BE2C (cell line): ENCODE measurements at regions not wholly inside any gene's neighbourhood (a gene's known extent, or its start where the extent isn't known, plus 50 kb on each side); places are given as distances from the start of the nearest gene placed in this dataset.

Experiments used
- DNase-seq: peaks from one replicate; pipeline ENCODE4 v3.0.0-alpha.2; 2020
- H3K27me3 ChIP-seq: fragments of 250-450 bp; sonication (Bioruptor Pico); 2 replicates; pipeline ENCODE4 v1.5.1; 2020; ENCODE audit warnings: mild to moderate bottlenecking
- H3K36me3 ChIP-seq: fragments of 250-450 bp; sonication (Bioruptor Pico); 2 replicates; pipeline ENCODE4 v1.5.1; 2020; ENCODE audit warnings: mild to moderate bottlenecking
- H3K4me1 ChIP-seq: fragments of 250-450 bp; sonication (Bioruptor Pico); 2 replicates; pipeline ENCODE4 v1.5.1; 2020
- H3K4me3 ChIP-seq: 2 replicates; pipeline ENCODE4 v1.5.1; 2011; ENCODE audit warnings: low read depth, low read length
- H3K9me3 ChIP-seq: fragments of 250-450 bp; sonication (Bioruptor Pico); 2 replicates; pipeline ENCODE4 v1.5.1; 2020
- TF ChIP-seq, protein P1 (sequence below): IDR thresholded peaks from 2 replicates; pipeline ENCODE4 v1.5.1; 2012; ENCODE audit warnings: mild to moderate bottlenecking, low read depth, low read length

DNA sequence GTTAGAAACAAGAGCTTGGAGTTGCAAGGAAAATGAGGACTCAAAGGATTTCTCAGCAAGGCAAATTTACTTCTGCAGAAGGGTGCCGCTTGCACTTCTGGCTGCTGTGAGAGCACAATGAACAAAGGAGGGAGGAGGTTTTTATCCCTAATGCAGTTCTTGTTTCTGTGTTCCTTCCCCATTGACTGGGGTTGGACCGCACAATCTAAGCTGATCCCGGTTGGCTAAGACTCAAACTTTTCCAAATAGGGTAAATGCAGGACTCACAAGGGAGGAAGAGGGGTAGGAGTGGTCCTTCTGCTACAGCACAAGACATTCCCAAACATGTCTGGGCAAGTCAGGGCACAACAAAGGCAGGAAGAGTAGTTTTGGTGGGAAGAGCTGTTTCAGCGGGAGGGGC lies 249.6 kb upstream of the MOCS1 start:
- Histone ChIP-seq H3K4me1 (no peaks in the 10 kb centered on the region), H3K27me3 (no peaks in the 10 kb centered on the region), H3K9me3 (no peaks in the 10 kb centered on the region), H3K4me3 (no peak overlapping the region), H3K36me3 (no peaks in the 10 kb centered on the region)
- TF ChIP-seq, protein P1, sequence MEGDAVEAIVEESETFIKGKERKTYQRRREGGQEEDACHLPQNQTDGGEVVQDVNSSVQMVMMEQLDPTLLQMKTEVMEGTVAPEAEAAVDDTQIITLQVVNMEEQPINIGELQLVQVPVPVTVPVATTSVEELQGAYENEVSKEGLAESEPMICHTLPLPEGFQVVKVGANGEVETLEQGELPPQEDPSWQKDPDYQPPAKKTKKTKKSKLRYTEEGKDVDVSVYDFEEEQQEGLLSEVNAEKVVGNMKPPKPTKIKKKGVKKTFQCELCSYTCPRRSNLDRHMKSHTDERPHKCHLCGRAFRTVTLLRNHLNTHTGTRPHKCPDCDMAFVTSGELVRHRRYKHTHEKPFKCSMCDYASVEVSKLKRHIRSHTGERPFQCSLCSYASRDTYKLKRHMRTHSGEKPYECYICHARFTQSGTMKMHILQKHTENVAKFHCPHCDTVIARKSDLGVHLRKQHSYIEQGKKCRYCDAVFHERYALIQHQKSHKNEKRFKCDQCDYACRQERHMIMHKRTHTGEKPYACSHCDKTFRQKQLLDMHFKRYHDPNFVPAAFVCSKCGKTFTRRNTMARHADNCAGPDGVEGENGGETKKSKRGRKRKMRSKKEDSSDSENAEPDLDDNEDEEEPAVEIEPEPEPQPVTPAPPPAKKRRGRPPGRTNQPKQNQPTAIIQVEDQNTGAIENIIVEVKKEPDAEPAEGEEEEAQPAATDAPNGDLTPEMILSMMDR: no peak
- DNase-seq: no peak

DNA sequence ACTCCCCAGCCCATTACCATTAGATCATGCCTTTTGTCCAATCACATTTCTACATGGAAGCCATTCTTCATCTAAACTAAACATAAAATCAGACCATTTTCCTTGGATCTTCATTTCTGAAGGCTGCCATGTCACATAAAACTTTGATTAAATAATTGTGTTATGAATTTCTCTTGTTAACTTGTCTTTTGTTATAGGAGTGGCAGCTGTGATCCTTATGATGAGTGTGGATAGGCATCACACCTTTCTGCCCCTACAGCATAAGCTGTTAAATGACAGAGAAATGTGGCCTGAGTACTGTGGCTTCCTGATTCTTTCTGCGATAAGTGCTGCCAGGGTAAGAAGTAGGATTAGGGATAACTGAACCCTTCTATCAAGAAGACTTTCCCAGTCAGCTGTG lies 247.1 kb upstream of the MOCS1 start:
- H3K4me3 ChIP-seq: no peak overlapping the region
- no peaks in the 10 kb centered on the region for H3K9me3 ChIP-seq
- H3K27me3 ChIP-seq: peaks cover 4% of the 10 kb centered on the region; the same call in 1 of the 2 replicates
- DNase-seq: no peak
- no peaks in the 10 kb centered on the region for H3K4me1 ChIP-seq
- TF ChIP-seq, protein P1: no peak
- H3K36me3 ChIP-seq: no peaks in the 10 kb centered on the region

DNA sequence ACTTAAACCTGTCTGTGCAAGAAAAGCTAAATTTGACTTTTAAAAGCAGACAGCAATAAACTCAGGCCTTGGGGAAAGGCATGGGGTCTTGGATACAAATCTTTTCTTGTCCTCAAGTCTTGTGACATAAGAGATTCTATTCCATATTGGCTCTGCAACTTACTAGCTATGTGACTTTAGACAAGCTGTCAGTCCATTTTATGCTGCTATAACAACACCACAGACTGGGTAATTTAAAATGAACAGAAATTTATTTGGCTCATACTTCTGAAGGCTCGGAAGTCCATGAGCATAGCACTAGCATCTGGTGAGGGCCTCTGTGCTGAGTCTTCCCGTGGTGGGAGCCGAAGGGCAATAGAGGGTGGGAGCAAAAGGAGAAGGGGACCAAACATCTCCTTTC lies 246.0 kb upstream of the MOCS1 start:
- H3K27me3 ChIP-seq: peaks cover 7% of the 10 kb centered on the region
- DNase-seq: no peak
- no peaks in the 10 kb centered on the region for H3K4me1 ChIP-seq
- no peaks in the 10 kb centered on the region for H3K9me3 ChIP-seq
- no peak overlapping the region for H3K4me3 ChIP-seq
- TF ChIP-seq, protein P1: no peak
- no peaks in the 10 kb centered on the region for H3K36me3 ChIP-seq

DNA sequence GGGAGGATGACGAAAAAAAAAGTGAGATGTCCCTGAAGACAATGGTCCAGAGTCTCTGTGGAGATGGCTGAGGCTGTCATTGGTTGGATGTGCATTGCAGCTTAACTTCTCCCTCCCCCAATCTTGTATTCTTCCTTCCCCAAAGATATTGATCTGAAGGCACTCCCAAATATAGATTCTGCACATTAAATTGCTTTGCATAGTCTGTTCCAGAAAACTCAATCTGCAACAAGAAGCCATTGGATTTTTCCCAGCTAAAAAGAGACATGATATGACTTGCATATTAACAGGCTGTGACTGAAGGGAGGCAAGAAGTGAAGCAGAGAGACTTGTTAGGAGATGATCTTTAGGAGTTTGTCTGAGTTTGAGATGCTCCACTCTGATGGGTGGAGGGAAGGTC lies 245.2 kb upstream of the MOCS1 start:
- no peak overlapping the region for H3K4me3 ChIP-seq
- no peak for DNase-seq
- H3K9me3 ChIP-seq: no peaks in the 10 kb centered on the region
- no peaks in the 10 kb centered on the region for H3K36me3 ChIP-seq
- H3K27me3 ChIP-seq: peaks cover 7% of the 10 kb centered on the region
- H3K4me1 ChIP-seq: no peaks in the 10 kb centered on the region
- TF ChIP-seq, protein P1: no peak

DNA sequence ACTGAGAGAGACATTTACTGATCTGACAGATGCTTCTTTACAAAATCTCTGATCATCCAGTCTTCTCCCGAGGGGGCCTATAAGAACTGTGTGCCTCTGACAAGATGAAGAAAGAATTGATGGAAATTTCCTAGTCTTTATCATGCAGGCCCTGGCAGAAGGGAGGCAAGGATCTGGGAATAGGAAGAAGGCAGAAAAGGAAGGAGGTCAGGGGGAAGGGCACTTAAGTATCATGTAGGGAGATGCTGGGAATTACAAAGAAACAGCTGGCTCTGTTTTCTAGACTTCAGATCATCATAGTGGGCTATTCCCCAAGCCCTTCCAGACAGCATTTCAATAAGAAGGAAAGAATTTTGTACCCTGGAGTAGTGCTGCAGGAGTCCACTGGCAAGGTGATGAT lies 243.3 kb upstream of the MOCS1 start:
- no peak for DNase-seq
- Histone ChIP-seq H3K4me1 (no peaks in the 10 kb centered on the region), H3K9me3 (no peaks in the 10 kb centered on the region), H3K27me3 (peaks cover 7% of the 10 kb centered on the region), H3K36me3 (no peaks in the 10 kb centered on the region), H3K4me3 (no peak overlapping the region)
- TF ChIP-seq, protein P1: no peak

DNA sequence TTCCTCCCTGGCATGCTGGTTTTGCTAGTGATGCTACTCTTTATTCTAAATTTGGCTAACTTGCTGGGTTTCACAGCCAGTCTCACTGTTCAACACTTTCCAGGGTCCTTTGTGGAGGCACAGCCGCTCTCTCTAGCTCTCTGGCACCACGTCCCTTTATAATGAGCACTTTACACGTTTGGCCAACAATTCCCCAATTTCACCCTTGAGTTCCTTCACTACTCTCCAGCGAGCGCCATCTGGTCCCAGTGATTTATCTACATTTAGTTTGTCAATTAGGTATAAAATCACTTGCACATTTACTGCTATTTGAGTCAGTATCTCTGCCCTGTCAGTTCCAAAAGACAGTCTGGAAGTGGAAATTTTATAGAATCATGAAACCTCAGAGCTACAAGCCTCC lies 241.9 kb upstream of the MOCS1 start:
- TF ChIP-seq, protein P1: no peak
- no peaks in the 10 kb centered on the region for H3K4me1 ChIP-seq
- no peaks in the 10 kb centered on the region for H3K9me3 ChIP-seq
- no peak for DNase-seq
- H3K36me3 ChIP-seq: no peaks in the 10 kb centered on the region
- no peak overlapping the region for H3K4me3 ChIP-seq
- peaks cover 7% of the 10 kb centered on the region for H3K27me3 ChIP-seq
